Activated naive CD4-positive, alpha-beta T cell treated with anti-CD3 and anti-CD28 coated beads, Interleukin-2, amount 50 U/mL, for 72 hours (primary cell): ENCODE measurements at regions not wholly inside any gene's neighbourhood (a gene's known extent, or its start where the extent isn't known, plus 50 kb on each side); places are given as distances from the start of the nearest gene placed in this dataset.

Experiments
- ATAC-seq, 2 donors: fragments of 150-1000 bp; cut with Tn5 transposase; 2 replicates each; pipeline ENCODE4 v1.10.0; 2021; ENCODE audit warnings: mild to moderate bottlenecking in 2 of 2, moderate library complexity in 2 of 2
- DNase-seq, 2 donors: peaks; one replicate each; pipeline ENCODE4 v3.0.0; 2021 to 2022; ENCODE audit warnings: low spot score in 2 of 2
- H3K27ac Mint-ChIP-seq, 2 donors: one replicate each; pipeline ENCODE4 v1.8.0; 2022; ENCODE audit warnings: mild to moderate bottlenecking in 2 of 2, mixed read lengths in 2 of 2
- H3K36me3 Mint-ChIP-seq, 2 donors: one replicate each; pipeline ENCODE4 v1.8.0; 2022; ENCODE audit warnings: mixed read lengths in 2 of 2
- H3K9me3 Mint-ChIP-seq, 2 donors: one replicate each; pipeline ENCODE4 v1.8.0; 2022; ENCODE audit warnings: mixed read lengths in 2 of 2

DNA sequence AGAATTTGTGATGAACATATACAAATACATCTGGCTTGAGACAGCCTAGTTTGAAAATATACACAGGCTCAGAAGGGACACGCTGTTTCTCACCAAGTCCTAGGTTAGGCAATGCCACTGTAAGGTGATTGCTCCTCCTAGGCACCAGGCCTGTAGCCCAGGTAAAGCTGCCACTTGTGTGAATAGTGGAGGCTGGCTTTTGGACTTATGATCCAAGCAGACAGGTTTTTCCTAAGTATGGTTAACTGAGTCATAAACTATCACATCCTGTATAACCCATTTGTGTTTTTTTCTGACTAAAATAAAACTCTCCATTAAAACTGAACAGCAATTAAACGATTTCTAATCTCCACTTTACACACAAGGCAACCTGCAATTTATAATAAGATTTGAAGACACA lies 81.0 kb downstream of the SEMA4F start:
- peaks cover 9 to 12% of the 10 kb centered on the region in 2 donors for H3K9me3 Mint-ChIP-seq
- peaks cover 14 to 24% of the 10 kb centered on the region in 2 donors for H3K36me3 Mint-ChIP-seq
- no peak for DNase-seq
- no peak overlapping the region for H3K27ac Mint-ChIP-seq
- peak in 1 of 2 donors; percentile 57 for ATAC-seq

GRCh38 chr2:74735564-74735963 lies 81.5 kb downstream of the SEMA4F start:
- H3K27ac Mint-ChIP-seq, result no peak overlapping the region
- H3K9me3 Mint-ChIP-seq, result peaks cover 9 to 12% of the 10 kb centered on the region in 2 donors
- DNase-seq, result no peak

GRCh38 chr2:74736589-74736988 lies 82.5 kb downstream of the SEMA4F start:
- Mint-ChIP-seq H3K9me3 (peaks cover 9 to 12% of the 10 kb centered on the region in 2 donors), H3K36me3 (peaks cover 12 to 14% of the 10 kb centered on the region in 2 donors), H3K27ac (no peak overlapping the region)
- DNase-seq (no peak), ATAC-seq (no peak)

More at GRCh38 chr2:74735564-74735963, 81.5 kb downstream of the SEMA4F start:
- peaks cover 14 to 20% of the 10 kb centered on the region in 2 donors for H3K36me3 Mint-ChIP-seq
- no peak for ATAC-seq

- no peak for ATAC-seq
- Mint-ChIP-seq H3K27ac (no peak overlapping the region), H3K36me3 (peaks cover 12 to 14% of the 10 kb centered on the region in 2 donors), H3K9me3 (peaks cover 9 to 12% of the 10 kb centered on the region in 2 donors)
- no peak for DNase-seq
Observed at GRCh38 chr2:74738586-74738985, 84.5 kb downstream of the SEMA4F start.

DNA sequence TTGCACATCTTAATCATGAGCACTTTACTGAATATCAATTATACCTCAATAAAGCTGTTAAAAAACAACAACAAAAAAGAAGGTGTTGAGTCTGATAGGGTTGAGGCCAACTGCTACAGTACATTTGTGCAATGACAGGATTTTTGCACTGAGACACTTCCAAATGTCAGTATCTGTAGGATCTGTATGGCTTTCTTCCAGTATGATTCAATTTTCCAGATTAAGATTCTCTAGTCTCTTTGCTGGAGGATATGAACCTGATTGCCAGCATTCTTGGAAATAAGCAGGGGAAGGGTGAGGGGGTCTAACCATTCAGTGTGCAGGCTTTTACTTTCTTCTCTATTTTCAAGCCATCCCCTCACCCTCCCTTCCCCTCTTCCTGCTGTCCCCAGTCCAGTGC lies 85.1 kb downstream of the SEMA4F start:
- Mint-ChIP-seq H3K27ac (no peak overlapping the region), H3K9me3 (peaks cover 9 to 12% of the 10 kb centered on the region in 2 donors), H3K36me3 (peaks cover 12 to 14% of the 10 kb centered on the region in 2 donors)
- no peak for ATAC-seq
- DNase-seq, result no peak

DNA sequence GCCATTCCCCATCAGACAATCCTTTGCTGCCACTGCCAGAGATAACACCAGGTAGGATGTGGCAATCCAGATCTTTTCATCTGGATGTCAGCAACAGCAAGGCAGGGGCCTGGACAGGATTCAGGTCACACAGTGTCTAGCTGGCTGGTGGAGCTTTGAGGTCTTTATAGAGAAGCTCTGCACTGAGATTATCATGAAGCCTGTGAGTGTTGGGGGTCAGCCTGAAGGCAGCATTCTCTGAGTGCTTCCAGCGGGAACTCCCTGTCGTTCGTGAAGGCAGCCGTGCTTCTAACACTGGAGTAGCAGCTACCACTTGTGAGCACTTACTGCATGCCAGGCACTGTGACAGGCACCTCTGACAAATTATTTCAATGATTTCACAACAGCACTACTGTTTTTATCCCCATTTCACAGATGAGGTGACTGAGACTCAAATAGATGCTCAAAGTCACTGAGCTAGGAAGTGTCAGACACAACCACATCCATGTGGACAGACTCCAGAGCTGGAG lies 85.7 kb downstream of the SEMA4F start:
- H3K27ac Mint-ChIP-seq, result no peak overlapping the region
- ATAC-seq (no peak), DNase-seq (no peak)
- H3K36me3 Mint-ChIP-seq, result peaks cover 12 to 14% of the 10 kb centered on the region in 2 donors
- H3K9me3 Mint-ChIP-seq, result peaks cover 9 to 12% of the 10 kb centered on the region in 2 donors

DNA sequence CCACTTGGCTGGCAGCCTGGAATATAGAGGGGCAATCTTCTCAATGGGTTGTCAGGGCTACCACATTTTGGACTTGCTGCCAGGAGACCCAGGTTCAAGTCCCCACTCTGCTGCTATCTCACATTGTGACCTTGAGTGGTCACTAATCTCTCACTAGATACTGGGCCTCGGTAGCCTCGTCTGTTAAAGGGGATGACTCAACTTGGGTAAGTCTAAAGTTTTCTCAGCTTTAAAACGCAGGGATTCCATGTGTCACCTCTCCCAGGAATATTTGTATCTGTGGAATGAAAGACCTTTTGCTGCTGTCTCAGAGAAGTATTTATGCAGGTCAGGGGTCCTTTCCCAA lies 86.3 kb downstream of the SEMA4F start:
- Mint-ChIP-seq H3K27ac (no peak overlapping the region), H3K36me3 (peaks cover 12 to 14% of the 10 kb centered on the region in 2 donors), H3K9me3 (peaks cover 9 to 12% of the 10 kb centered on the region in 2 donors)
- ATAC-seq, result no peak
- no peak for DNase-seq

DNA sequence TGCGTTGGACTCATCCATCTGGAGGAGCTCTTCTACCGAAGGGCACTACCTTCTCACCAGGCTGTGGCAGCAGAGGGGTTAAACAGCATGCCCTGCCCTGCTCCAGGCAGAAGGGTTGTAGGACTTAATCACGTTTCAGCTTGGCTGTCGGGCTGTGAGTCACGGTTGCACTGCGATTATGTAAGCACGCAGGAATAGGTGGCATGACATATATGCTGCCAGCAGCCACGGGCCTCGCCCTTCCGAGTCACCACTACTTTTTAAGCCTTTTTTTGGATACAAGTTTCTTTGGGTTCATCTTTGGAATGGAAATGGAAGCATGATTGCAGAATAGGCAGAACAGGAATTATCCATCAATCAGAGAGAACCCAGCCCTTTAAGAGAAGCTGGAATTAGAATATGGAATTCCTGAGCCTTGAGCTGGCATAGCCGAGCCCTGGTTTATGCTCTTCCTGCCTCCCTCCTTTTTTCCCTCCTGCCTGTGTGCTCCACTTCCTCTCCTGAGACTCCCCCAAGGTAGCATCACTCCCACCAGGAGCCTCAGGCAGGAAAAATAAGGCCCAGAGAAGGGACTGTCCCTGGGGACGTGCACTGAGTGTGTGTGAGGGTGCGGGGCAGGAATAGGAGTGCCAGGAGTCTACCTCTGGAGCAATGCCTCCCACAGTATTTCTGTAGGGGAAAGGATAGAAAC lies 86.8 kb downstream of the SEMA4F start:
- Mint-ChIP-seq H3K36me3 (peaks cover 12 to 14% of the 10 kb centered on the region in 2 donors), H3K9me3 (peaks cover 9 to 12% of the 10 kb centered on the region in 2 donors), H3K27ac (no peak overlapping the region)
- DNase-seq (no peak), ATAC-seq (no peak)

DNA sequence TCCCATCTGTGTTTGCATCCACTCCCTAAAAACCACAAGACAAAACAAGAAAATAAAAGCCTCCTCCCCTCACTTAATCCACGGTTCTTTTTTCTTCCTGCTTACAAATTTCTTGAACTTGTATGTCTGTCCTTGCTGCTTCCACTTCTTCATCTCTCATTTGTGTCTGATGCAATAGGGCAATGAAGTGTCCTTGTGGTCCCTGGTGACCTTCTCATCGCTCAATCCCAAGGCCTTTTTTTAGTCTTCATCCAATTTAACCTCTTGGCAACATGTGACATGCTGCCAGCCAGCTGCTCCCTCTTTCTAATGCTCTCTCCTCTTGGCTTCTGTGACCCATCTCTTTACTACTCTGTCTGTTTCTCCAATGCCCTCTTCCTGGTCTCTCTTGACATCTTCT lies 87.6 kb downstream of the SEMA4F start:
- no peak for ATAC-seq
- DNase-seq, result no peak
- no peak overlapping the region for H3K27ac Mint-ChIP-seq
- H3K9me3 Mint-ChIP-seq, result peaks cover 6 to 7% of the 10 kb centered on the region in 2 donors
- H3K36me3 Mint-ChIP-seq, result peaks cover 7 to 9% of the 10 kb centered on the region in 2 donors

- H3K9me3 Mint-ChIP-seq, result peaks cover 0 to under 1% of the 10 kb centered on the region in 2 donors
- DNase-seq (no peak), ATAC-seq (no peak)
- no peak overlapping the region for H3K27ac Mint-ChIP-seq
- H3K36me3 Mint-ChIP-seq, result peaks cover under 1% of the 10 kb centered on the region in 2 donors
Observed at GRCh38 chr2:74742471-74742870, 88.4 kb downstream of the SEMA4F start.

DNA sequence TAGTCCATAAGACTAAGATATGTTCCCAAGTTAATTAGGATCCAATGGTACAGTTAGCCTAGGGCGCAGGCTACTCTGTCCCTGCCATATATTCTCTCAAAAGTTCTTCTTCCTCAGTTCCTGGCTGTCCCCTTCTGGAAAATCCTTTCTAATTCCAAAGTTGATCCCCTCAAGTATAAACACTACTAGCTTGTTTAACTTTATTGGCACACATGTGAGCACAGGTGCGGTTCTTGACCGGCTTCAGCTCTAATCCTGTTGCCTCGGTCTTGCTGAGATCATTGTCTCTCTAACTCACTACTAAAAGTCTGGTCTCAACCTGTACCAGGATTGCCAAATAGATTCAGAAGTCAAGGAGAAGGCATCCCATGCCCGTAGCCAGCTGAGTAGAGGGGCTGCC lies 89.0 kb downstream of the SEMA4F start:
- no peaks in the 10 kb centered on the region for H3K36me3 Mint-ChIP-seq
- no peak for ATAC-seq

DNA sequence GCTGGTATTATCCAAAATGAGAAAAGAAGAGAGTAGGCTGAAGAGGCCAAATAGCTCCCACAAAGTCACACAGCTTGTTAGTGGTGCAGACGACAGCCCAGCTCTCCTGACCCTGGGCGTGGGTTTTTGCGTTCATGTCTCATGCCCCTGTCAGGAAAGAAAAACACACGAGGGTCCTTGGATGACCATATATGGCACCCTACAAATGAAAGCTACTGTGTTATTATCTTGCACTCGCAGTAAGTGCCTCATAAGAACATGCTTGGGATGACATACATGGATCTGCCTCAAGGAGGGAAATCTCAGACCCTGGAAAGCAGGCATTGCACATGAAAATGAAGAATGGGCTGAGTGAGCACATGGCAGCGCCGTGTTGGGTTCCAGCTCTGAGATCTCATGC lies 89.7 kb downstream of the SEMA4F start:
- ATAC-seq, result no peak
- DNase-seq, result no peak
- no peaks in the 10 kb centered on the region for H3K9me3 Mint-ChIP-seq
- no peaks in the 10 kb centered on the region for H3K36me3 Mint-ChIP-seq
- no peak overlapping the region for H3K27ac Mint-ChIP-seq

More for the DNA sequence above, 89.0 kb downstream of the SEMA4F start:
- Mint-ChIP-seq H3K27ac (no peak overlapping the region), H3K9me3 (no peaks in the 10 kb centered on the region)
- DNase-seq, result no peak

DNA sequence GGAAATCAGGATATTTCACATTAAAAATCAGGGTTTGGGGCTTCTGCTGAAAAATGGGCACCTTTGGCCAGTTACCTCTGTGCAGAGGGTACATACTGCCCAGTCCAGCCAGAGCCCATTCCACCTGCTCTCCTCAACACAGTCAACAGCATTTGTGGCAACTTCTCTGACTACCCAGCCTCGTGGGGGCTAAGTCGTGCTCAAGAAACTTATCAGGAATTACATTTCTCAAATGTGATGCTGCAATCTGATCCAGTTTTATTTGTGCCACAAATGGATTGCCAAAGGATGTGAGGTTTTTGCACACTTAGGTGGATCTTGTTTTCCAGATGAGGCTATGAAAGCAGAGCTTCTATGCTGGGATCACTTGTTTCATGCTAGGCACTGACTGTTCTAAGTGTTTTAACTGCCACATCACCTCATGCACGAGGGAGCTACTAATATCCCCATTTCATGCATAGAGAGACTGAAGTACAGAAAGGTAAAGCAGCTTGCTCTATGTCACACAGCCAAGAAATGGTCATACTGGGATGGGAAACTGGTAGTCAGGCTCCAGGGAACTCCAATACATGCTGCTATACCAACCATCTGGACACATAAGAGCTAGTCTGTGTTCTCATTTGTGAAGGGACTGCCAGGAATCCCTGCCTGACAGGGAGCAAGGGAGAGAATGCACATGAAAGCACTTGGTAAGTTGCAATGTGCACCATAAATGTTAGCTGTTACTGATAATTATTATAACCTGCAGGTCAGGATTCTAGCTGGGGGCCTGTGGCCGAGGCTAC lies 89.0 kb upstream of the HK2 start:
- ATAC-seq (no peak), DNase-seq (no peak)
- H3K27ac Mint-ChIP-seq, result no peak overlapping the region

DNA sequence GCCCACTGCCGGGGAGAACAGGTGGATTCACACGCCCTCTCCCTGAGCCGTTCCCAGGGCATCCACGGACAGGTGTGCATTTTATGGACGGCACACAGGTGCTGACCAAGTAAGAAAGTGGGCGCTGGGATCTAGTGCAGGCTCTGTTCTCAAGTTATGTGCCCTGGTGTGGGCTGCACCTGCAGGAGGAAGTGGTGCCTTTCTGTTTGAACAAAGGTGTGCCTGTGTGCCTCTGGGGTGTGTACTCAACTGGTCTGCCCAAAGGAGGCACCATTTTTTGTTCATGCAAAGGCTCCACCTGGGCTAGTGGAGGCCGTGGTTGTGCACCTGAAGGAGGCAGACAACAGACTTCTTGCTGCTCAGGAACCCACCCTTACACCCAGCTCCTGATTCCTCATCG lies 88.2 kb upstream of the HK2 start:
- no peak for ATAC-seq

More for the DNA sequence above, 89.0 kb upstream of the HK2 start:
- Mint-ChIP-seq H3K9me3 (no peaks in the 10 kb centered on the region), H3K36me3 (no peaks in the 10 kb centered on the region)

DNA sequence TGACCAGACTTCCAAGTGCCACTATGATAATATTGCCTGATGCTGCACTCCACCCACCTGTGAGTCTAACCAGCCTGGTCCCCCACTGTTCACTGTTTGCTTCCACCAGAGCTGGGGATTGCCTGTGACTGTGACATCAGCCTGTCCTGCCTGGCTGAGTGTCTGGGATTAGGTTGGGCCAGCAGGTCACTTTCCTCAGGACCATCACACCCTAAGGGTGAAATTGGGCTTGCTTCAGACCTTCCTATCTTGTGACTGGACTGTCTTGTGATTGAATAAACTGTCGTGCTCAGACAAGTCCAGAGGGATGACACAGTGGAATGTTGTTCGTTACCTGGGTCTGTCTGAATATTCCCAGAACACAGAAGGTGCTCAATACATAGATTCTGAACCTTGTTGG lies 87.4 kb upstream of the HK2 start:
- Mint-ChIP-seq H3K9me3 (no peaks in the 10 kb centered on the region), H3K27ac (no peak overlapping the region), H3K36me3 (no peaks in the 10 kb centered on the region)
- DNase-seq (no peak), ATAC-seq (no peak)

More for the DNA sequence above, 88.2 kb upstream of the HK2 start:
- H3K27ac Mint-ChIP-seq, result no peak overlapping the region
- no peaks in the 10 kb centered on the region for H3K36me3 Mint-ChIP-seq
- no peak for DNase-seq
- H3K9me3 Mint-ChIP-seq, result no peaks in the 10 kb centered on the region

DNA sequence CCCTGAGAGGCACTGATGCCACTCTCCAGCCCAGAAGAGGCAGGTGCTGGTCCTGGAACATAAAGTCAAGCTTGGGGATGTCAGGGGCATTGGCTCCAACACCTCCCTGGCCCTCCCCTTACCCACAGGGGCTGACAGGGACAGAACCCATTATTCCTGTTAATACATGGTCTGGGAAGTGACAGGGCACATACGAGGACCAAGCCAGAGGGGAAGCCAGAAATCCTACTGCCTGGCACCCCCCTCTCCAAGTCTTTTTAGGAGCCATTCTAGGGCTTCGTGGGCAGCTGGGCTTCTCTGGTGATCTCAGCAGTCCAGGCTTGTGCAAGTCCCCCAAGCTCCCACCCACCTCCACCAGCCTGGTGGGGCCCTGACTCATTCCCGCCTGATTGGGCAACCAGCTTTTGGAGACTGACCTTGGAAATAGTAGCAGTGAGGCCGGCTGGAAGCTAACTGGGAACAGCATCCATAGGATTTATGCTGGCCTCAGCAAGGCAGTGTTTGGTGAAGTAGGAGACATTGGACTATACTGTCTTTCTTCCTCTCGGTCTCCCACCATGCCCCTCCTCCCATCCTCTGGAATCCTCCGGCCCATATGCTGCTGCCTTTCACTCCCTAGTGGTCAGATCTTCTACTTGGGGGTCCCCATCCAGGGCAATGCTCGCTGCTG lies 86.4 kb upstream of the HK2 start:
- no peak for ATAC-seq
- H3K36me3 Mint-ChIP-seq, result no peaks in the 10 kb centered on the region
- no peak for DNase-seq
- no peaks in the 10 kb centered on the region for H3K9me3 Mint-ChIP-seq
- H3K27ac Mint-ChIP-seq, result no peak overlapping the region

- no peaks in the 10 kb centered on the region for H3K36me3 Mint-ChIP-seq
- no peak overlapping the region for H3K27ac Mint-ChIP-seq
- no peak for ATAC-seq
- H3K9me3 Mint-ChIP-seq, result no peaks in the 10 kb centered on the region
- no peak for DNase-seq
Observed at GRCh38 chr2:74748665-74749064, 85.3 kb upstream of the HK2 start.
